NB4 (cell line): ENCODE measurements at regions not wholly inside any gene's neighbourhood (a gene's known extent, or its start where the extent isn't known, plus 50 kb on each side); places are given as distances from the start of the nearest gene placed in this dataset.

ENCODE experiments used
- CTCF ChIP-seq: IDR thresholded peaks from one replicate; pipeline ENCODE4 v1.5.1; 2012; ENCODE audit warnings: low read depth, low read length
- MAX ChIP-seq: IDR thresholded peaks from 2 replicates; pipeline ENCODE4 v1.6.1; 2011; ENCODE audit warnings: low read depth, low read length
- MYC ChIP-seq: IDR thresholded peaks from 2 replicates; pipeline ENCODE4 v1.6.1; 2011; ENCODE audit warnings: low read depth, low read length
- POLR2A ChIP-seq: IDR thresholded peaks from 2 replicates; pipeline ENCODE4 v1.6.1; 2011; ENCODE audit warnings: mild to moderate bottlenecking; ENCODE audit not compliant: insufficient read length; ENCODE audit errors: extremely low read depth

- TF ChIP-seq CTCF (no peak), POLR2A (no peak), MAX (no peak), MYC (no peak)
Measured at GRCh38 chr2:183267148-183267827, 143.0 kb downstream of the NUP35 start.
